ENCODE measurements at regions not wholly inside any gene's neighbourhood (a gene's known extent, or its start where the extent isn't known, plus 50 kb on each side); places are given as distances from the start of the nearest gene placed in this dataset.

DNA sequence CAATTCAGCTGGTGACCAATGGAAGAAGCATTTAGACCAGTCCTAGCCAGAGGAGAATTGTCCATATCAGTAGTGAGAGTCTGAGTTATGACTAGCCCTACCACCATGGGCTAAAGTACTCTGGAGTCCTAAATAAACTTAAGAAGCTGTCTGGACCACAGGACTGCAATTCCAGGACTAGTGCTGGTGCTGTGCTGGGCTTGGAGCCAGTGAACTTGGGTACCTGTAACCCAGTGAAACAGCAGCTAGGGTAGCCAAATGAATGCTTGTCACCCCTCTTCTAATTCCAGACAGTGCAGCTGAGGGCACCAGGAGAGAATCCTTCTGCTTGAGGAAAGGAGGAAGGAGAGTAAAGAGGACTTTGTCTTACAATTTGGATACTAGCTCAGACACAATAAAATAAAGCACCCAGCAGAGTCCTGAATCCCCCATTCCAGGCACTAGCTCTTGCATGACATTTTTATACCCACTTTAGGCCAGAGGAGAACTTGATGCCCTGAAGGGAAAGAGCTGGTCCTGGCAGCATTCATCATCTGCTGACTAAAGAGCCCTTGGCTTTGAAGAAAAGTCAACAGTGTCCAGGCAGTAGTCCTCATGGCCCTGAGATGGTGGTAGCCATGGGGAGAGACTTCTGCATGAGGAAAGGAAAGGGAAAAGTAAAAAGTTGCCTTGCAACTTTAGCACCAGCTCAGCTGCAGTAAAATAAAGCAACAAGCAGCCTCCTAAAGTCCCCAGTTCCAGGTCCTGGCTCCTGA is 2675.7 kb downstream of the PCDH7 start:
- TF ChIP-seq POLR2A (IDR thresholded peaks at IDR 0.05; ENCODE audit: low read depth, low read length) (no peak), TAF1 (IDR thresholded peaks at IDR 0.05; ENCODE audit: borderline replicate concordance, low read depth, low read length) (no peak), POLR2AphosphoS5 (IDR thresholded peaks at IDR 0.05; ENCODE audit: low read depth, low read length) (no peak)
